ENCODE measurements at regions not wholly inside any gene's neighbourhood (a gene's known extent, or its start where the extent isn't known, plus 50 kb on each side); places are given as distances from the start of the nearest gene placed in this dataset.

DNA sequence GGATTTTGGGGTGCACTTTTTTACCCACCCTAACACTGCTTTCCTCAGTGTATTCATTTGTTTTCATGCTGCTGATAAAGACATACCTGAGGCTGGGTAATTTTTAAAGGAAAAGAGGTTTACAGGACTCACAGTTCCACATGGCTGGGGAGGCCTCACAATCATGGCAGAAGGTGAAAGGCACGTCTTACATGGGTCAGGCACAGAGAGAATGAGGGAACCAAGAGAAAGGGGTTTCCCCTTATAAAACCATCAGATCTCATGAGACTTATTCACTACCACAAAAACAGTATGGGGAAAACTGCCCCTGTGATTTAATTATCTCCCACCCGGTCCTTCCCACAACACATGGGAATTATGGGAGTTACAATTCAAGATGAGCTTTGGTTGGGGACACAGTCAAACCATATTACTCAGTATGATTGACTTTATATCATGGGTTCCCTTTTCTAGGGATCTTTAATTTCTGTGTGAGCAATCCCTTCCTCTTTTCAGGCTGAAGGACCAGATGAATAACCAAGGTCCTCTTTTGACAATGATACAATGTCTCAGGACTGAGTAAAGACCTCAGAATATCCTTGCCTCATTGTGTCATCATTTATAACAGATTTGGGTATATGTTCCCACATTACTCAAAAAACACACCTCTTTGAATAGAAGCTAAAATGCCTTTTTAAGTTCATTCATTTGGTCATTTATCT is 100.1 kb upstream of the TRIB2 start:
- H3K36me3 ChIP-seq: no peaks in the 10 kb centered on the region
- no peak overlapping the region for H3K4me3 ChIP-seq (replicated peaks in 1 of 3)
- 100% methylated on average over 2 of the region's 2 CpGs for WGBS, 2 donors
- H3K27me3 ChIP-seq: no peaks in the 10 kb centered on the region
- H3K27ac ChIP-seq: no peak overlapping the region
- intact Hi-C loops (cut with DNase I): no loop called here
- H3K9me3 ChIP-seq: no peaks in the 10 kb centered on the region
- peaks cover 4 to 6% of the 10 kb centered on the region in 2 donors for H3K4me1 ChIP-seq
- DNase-seq: no peak
- no peak for TF ChIP-seq POLR2A (IDR thresholded peaks at IDR 0.05)

DNA sequence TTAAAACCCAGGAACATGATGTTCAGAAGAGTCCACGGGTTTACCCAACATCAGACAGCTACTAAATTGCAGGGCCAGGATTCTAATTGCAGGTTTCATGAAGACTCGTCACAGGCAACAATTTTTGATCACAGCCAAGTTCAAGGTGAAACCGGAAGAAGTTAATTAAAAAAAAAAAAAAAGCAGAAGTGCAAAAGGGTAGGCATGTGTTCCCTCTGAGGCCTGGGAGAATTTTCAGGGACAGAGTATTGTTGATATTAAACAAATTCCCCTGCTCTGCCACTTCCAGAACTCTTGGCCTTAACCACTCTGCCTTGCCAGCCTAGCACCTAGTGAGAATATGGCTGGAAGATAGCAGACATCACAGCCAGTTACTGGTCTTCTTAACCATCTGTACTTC is 99.4 kb upstream of the TRIB2 start:
- intact Hi-C loops (cut with DNase I): no loop called here
- H3K4me1 ChIP-seq: peaks cover 4 to 6% of the 10 kb centered on the region in 2 donors

DNA sequence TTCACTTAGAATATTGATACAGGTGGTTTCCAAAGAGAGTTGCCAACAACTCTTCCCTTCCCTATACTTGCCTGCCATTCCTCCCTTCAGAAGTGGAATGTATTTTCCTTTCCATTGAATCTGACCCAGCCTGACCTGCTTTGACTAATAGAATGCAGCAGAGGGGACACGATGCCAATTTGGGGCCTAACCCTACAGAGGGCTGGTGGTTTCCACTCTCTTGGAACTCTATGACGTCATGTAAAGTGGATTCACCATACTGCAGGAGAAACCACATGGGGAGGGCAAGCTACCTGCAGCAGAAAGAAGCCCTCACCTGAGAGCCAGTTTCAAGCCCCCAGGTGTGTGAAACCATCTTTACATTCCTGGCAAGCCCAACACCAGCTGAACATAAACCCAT is 98.9 kb upstream of the TRIB2 start:
- H3K9me3 ChIP-seq: no peaks in the 10 kb centered on the region
- H3K36me3 ChIP-seq: no peaks in the 10 kb centered on the region
- WGBS, 2 donors: 79 to 85% methylated on average over 2 of the region's 2 CpGs
- no peak for TF ChIP-seq POLR2A (IDR thresholded peaks at IDR 0.05)
- TF ChIP-seq, protein P1, sequence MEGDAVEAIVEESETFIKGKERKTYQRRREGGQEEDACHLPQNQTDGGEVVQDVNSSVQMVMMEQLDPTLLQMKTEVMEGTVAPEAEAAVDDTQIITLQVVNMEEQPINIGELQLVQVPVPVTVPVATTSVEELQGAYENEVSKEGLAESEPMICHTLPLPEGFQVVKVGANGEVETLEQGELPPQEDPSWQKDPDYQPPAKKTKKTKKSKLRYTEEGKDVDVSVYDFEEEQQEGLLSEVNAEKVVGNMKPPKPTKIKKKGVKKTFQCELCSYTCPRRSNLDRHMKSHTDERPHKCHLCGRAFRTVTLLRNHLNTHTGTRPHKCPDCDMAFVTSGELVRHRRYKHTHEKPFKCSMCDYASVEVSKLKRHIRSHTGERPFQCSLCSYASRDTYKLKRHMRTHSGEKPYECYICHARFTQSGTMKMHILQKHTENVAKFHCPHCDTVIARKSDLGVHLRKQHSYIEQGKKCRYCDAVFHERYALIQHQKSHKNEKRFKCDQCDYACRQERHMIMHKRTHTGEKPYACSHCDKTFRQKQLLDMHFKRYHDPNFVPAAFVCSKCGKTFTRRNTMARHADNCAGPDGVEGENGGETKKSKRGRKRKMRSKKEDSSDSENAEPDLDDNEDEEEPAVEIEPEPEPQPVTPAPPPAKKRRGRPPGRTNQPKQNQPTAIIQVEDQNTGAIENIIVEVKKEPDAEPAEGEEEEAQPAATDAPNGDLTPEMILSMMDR (IDR thresholded peaks at IDR 0.05): no peak
- no peak overlapping the region for H3K27ac ChIP-seq
- no peaks in the 10 kb centered on the region for H3K27me3 ChIP-seq
- H3K4me1 ChIP-seq: peaks cover 4% of the 10 kb centered on the region in 2 donors
- intact Hi-C loops (cut with DNase I): no loop called here
- no peak for DNase-seq
- H3K4me3 ChIP-seq (replicated peaks in 1 of 3): no peak overlapping the region

More for the DNA sequence above, 99.4 kb upstream of the TRIB2 start:
- Histone ChIP-seq H3K36me3 (no peaks in the 10 kb centered on the region), H3K9me3 (no peaks in the 10 kb centered on the region), H3K4me3 (replicated peaks in 1 of 3) (no peak overlapping the region), H3K27me3 (no peaks in the 10 kb centered on the region), H3K27ac (no peak overlapping the region)
- TF ChIP-seq, protein P1 (IDR thresholded peaks at IDR 0.05): no peak
- TF ChIP-seq POLR2A (IDR thresholded peaks at IDR 0.05): no peak
- no peak for DNase-seq
- WGBS, 2 donors: 87 to 92% methylated on average over 3 of the region's 3 CpGs

DNA sequence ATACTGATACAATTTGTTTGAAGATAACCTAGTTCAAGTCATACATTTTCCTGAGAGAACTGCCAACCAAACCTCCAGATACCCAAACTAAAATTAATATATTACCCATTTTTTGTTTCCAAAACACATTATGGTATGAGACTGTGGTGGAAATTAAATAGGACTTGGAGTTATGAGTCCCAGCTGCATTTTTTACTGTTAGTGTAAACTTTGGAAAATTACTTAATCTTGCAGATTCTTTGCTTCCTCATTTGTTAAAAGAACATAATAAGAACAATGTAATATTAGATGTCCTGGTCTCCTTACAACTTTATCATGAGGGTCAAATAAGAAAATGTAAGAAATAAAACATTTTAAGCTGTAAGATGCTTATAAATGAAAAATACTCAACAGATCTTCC is 98.2 kb upstream of the TRIB2 start:
- Histone ChIP-seq H3K4me1 (peaks cover 0 to under 1% of the 10 kb centered on the region in 2 donors), H3K27ac (no peak overlapping the region), H3K4me3 (replicated peaks in 1 of 3) (no peak overlapping the region), H3K36me3 (no peaks in the 10 kb centered on the region), H3K9me3 (no peaks in the 10 kb centered on the region), H3K27me3 (no peaks in the 10 kb centered on the region)
- intact Hi-C loops (cut with DNase I): no loop called here
- no peak for DNase-seq
- no peak for TF ChIP-seq POLR2A (IDR thresholded peaks at IDR 0.05)
- TF ChIP-seq, protein P1 (IDR thresholded peaks at IDR 0.05): no peak

DNA sequence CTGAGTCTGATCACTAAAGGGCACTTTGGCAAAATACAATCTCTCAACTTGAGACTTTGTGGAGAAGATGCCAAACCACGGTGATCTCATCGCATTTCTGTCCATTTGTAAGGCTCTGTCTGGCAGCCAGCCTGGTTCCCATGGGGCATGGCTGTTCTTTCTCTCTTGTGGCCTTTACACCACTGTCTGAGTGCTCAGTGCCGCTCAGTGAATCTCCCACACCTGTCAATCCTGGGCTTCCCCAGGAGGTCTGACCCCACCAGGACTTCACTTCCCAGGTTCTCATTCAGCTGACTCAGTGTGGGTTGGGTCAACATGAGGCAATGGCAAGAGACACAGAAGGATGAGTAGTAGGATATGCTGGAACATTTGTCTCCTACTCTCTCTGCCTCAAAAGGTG is 96.8 kb upstream of the TRIB2 start:
- no peaks in the 10 kb centered on the region for H3K36me3 ChIP-seq
- no peaks in the 10 kb centered on the region for H3K4me1 ChIP-seq
- DNase-seq: no peak
- H3K27ac ChIP-seq: no peak overlapping the region
- intact Hi-C loops (cut with DNase I): no loop called here
- H3K4me3 ChIP-seq (replicated peaks in 1 of 3): no peak overlapping the region
- no peak for TF ChIP-seq POLR2A (IDR thresholded peaks at IDR 0.05)
- TF ChIP-seq, protein P1 (IDR thresholded peaks at IDR 0.05): no peak
- 71 to 82% methylated on average over 3 of the region's 3 CpGs for WGBS, 2 donors
- H3K9me3 ChIP-seq: no peaks in the 10 kb centered on the region
- H3K27me3 ChIP-seq: no peaks in the 10 kb centered on the region
